Suprapubic skin (tissue), 4 donors: ENCODE measurements at regions not wholly inside any gene's neighbourhood (a gene's known extent, or its start where the extent isn't known, plus 50 kb on each side); places are given as distances from the start of the nearest gene placed in this dataset.

ENCODE experiments used
- DNase-seq, 2 donors: peaks; one replicate each; pipeline ENCODE4 v3.0.0-alpha.2; 2019; ENCODE audit warnings: low spot score in 2 of 2
- H3K27ac ChIP-seq: fragments of 200-600 bp; sonication (generic); one replicate; pipeline ENCODE4 v1.5.1; 2019
- H3K27me3 ChIP-seq: fragments of 200-600 bp; sonication (generic); one replicate; pipeline ENCODE4 v1.5.1; 2019
- H3K36me3 ChIP-seq: fragments of 200-600 bp; sonication (generic); one replicate; pipeline ENCODE4 v1.5.1; 2019
- H3K4me1 ChIP-seq: fragments of 200-600 bp; sonication (generic); one replicate; pipeline ENCODE4 v1.5.1; 2019
- H3K4me3 ChIP-seq: fragments of 200-600 bp; sonication (generic); one replicate; pipeline ENCODE4 v1.5.1; 2019; ENCODE audit warnings: mild to moderate bottlenecking
- H3K9me3 ChIP-seq: fragments of 200-600 bp; sonication (generic); one replicate; pipeline ENCODE4 v1.5.1; 2019
- EP300 ChIP-seq: sonication (generic); formaldehyde crosslinking; IDR thresholded peaks from one replicate; pipeline ENCODE4 v1.6.1; 2017; ENCODE audit warnings: antibody characterized with exemption
- POLR2A ChIP-seq, 2 donors: fragments of 450-650 bp; IDR thresholded peaks; one replicate each; pipeline ENCODE4 v1.6.1; 2017; ENCODE audit warnings: antibody characterized with exemption in 2 of 2, mild to moderate bottlenecking in 2 of 2, moderate library complexity in 2 of 2
- POLR2AphosphoS5 ChIP-seq, 3 donors: sonication (generic); formaldehyde crosslinking; IDR thresholded peaks; one replicate each; pipeline ENCODE4 v1.6.1; 2017; ENCODE audit warnings: antibody characterized with exemption in 3 of 3
- WGBS: methylation state at CpG from one replicate; pipeline ENCODE4 v1.1.5; 2018; 5-methylcytosine and 5-hydroxymethylcytosine counted together
- TF ChIP-seq, protein P1 (sequence below), 2 donors: fragments of 200-600 bp in 1 of 2; fragments of 450-650 bp in 1 of 2; sonication (generic) in 1 of 2; IDR thresholded peaks; one replicate each; pipeline ENCODE4 v1.5.1; 2016 to 2019; ENCODE audit warnings: antibody characterized with exemption in 2 of 2, mild to moderate bottlenecking in 1 of 2, moderate library complexity in 1 of 2

DNA sequence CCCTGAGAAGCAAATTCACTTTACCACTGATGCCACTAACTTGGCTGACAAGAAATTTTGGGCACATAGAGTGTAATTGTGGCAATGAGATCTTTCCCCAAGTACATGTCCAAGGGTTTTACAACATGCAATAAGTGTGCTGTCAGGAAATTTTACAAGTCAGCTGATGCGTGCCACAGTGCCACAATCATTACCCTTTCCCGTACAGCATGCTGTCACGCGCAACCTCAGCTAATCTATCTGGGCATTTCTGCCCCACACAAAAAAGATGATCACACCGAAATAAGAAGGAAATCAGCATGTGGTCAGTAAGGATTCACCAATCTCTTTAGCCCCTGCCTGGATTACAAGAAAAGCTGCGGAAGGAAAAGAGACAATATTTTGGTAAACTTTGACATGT, 163.6 kb upstream of the PREP start:
- WGBS: 96% methylated on average over 6 of the region's 6 CpGs

DNA sequence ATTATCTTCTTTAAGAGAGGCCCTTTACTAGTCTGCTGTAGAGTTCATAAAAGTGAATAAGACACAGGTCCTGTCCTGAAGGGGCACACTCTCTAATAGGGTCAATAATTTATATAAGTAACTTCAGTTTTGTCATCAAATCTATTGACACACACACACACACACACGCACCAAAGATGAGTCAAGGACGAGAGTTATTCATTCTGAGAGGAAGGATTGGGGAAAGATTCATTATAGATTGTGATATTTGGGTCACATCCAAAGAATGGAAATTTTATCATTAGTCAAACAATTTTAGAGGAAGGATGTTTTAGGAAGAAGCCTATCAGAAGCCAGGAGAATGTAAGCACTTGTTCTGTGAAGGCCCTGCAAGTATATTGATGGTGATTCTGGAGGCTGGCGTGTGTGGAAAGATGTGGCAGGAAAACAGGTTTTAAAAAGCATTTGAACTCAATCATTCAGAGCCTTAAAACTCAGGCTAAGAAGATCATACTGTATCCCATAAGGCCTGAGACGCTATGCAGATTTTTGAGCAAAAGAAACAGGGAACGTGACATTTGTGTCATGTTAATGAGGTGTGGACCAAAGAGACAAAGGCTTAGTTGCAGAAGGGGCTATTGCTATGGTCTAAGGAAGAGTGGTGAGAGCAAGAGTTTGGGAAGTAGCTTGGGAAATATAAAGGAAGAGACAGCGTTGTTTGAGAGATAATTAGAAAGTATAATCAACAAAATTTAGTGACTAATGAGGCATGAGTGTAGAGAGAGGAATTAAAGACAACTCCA, 161.4 kb upstream of the PREP start:
- DNase-seq: no peak
- 94% methylated on average over 6 of the region's 6 CpGs for WGBS
- H3K9me3 ChIP-seq: no peaks in the 10 kb centered on the region
- no peaks in the 10 kb centered on the region for H3K27me3 ChIP-seq
- H3K36me3 ChIP-seq: no peaks in the 10 kb centered on the region
- H3K4me3 ChIP-seq: no peak overlapping the region
- H3K27ac ChIP-seq: no peak overlapping the region
- TF ChIP-seq POLR2AphosphoS5 (IDR thresholded peaks at IDR 0.05) (no peak), POLR2A (IDR thresholded peaks at IDR 0.05) (no peak), EP300 (no peak)
- TF ChIP-seq, protein P1, sequence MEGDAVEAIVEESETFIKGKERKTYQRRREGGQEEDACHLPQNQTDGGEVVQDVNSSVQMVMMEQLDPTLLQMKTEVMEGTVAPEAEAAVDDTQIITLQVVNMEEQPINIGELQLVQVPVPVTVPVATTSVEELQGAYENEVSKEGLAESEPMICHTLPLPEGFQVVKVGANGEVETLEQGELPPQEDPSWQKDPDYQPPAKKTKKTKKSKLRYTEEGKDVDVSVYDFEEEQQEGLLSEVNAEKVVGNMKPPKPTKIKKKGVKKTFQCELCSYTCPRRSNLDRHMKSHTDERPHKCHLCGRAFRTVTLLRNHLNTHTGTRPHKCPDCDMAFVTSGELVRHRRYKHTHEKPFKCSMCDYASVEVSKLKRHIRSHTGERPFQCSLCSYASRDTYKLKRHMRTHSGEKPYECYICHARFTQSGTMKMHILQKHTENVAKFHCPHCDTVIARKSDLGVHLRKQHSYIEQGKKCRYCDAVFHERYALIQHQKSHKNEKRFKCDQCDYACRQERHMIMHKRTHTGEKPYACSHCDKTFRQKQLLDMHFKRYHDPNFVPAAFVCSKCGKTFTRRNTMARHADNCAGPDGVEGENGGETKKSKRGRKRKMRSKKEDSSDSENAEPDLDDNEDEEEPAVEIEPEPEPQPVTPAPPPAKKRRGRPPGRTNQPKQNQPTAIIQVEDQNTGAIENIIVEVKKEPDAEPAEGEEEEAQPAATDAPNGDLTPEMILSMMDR (IDR thresholded peaks at IDR 0.05): no peak
- no peaks in the 10 kb centered on the region for H3K4me1 ChIP-seq

More for the DNA sequence above, 163.6 kb upstream of the PREP start:
- no peak overlapping the region for H3K4me3 ChIP-seq
- H3K36me3 ChIP-seq: no peaks in the 10 kb centered on the region
- H3K27me3 ChIP-seq: no peaks in the 10 kb centered on the region
- no peaks in the 10 kb centered on the region for H3K9me3 ChIP-seq
- no peak overlapping the region for H3K27ac ChIP-seq
- no peaks in the 10 kb centered on the region for H3K4me1 ChIP-seq
- no peak for TF ChIP-seq EP300
- no peak for TF ChIP-seq POLR2AphosphoS5 (IDR thresholded peaks at IDR 0.05)
- no peak for TF ChIP-seq POLR2A (IDR thresholded peaks at IDR 0.05)
- TF ChIP-seq, protein P1 (IDR thresholded peaks at IDR 0.05): no peak
- DNase-seq: no peak

DNA sequence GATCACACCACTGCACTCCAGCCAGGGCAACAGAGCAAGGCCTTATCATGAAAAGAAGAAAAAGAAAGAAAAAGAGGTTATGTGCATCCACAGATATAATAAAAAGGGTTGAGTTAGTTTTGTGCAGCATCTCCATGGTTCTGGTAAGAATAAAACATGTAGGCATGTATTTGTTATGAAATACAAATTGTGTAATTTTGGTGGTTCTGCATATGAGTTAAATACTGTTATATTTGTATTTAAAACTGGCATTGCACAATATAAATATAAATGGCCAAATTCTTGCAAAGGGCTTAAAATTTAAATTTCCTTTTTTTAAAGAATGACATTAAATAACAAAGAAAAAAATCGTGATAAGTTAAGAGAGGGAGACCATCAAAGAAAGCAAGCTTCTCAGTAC, 159.1 kb upstream of the PREP start:
- H3K9me3 ChIP-seq: no peaks in the 10 kb centered on the region
- H3K27ac ChIP-seq: no peak overlapping the region
- TF ChIP-seq POLR2A (IDR thresholded peaks at IDR 0.05): no peak
- no peak for TF ChIP-seq EP300
- TF ChIP-seq POLR2AphosphoS5 (IDR thresholded peaks at IDR 0.05): no peak
- TF ChIP-seq, protein P1 (IDR thresholded peaks at IDR 0.05): no peak
- H3K27me3 ChIP-seq: no peaks in the 10 kb centered on the region
- WGBS: 86% methylated on average over 1 of the region's 1 CpG
- no peak overlapping the region for H3K4me3 ChIP-seq
- no peaks in the 10 kb centered on the region for H3K4me1 ChIP-seq
- H3K36me3 ChIP-seq: no peaks in the 10 kb centered on the region
- no peak for DNase-seq

DNA sequence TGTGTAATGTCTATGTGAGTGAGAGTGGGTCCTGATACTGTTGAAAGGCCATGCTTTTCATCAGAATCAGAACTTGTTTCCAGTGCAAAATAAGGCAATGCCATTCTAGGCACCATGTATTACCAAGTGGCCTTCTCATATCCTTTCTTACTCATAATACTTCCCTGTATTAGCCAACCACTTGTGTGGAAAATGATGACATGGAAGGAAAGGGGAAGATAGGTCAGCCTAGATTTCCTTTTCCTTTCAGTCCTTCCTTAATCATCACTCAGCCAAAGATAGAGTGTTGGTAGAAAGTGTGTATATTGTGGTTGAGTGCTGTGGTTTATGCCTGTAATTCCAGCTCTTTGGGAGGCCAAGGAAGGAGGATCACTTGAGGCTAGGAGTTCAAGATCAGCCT, 158.6 kb upstream of the PREP start:
- no peaks in the 10 kb centered on the region for H3K36me3 ChIP-seq
- DNase-seq: no peak
- TF ChIP-seq POLR2AphosphoS5 (IDR thresholded peaks at IDR 0.05) (no peak), POLR2A (IDR thresholded peaks at IDR 0.05) (no peak), EP300 (no peak)
- TF ChIP-seq, protein P1 (IDR thresholded peaks at IDR 0.05): no peak

DNA sequence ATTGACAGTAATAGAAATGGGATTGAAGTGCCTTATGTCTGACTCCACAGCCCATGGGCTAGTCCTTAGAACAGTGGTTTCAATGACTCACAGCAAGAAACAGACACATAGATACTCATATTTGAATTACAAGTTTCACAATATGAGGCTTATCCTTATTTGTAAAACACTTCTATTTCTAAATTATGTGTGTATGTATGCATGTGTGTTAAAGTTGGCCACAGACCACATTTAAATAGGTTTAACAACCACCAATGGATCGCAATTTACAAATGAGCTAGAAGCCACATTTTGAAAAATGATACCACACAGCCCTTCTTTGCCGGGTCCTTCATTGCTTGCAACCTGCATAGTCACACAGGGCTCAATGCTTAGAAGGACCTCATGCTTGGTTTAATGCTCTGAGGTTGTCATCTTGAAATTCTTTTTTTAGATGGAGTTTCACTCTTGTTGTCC, 157.8 kb upstream of the PREP start:
- Histone ChIP-seq H3K9me3 (no peaks in the 10 kb centered on the region), H3K27ac (no peak overlapping the region), H3K4me1 (no peaks in the 10 kb centered on the region), H3K36me3 (no peaks in the 10 kb centered on the region), H3K27me3 (no peaks in the 10 kb centered on the region), H3K4me3 (no peak overlapping the region)
- DNase-seq: no peak
- WGBS: 93% methylated on average over 2 of the region's 2 CpGs
- TF ChIP-seq, protein P1 (IDR thresholded peaks at IDR 0.05): no peak
- TF ChIP-seq POLR2A (IDR thresholded peaks at IDR 0.05) (no peak), EP300 (no peak), POLR2AphosphoS5 (IDR thresholded peaks at IDR 0.05) (no peak)

More for the DNA sequence above, 158.6 kb upstream of the PREP start:
- Histone ChIP-seq H3K4me3 (no peak overlapping the region), H3K27me3 (no peaks in the 10 kb centered on the region), H3K27ac (no peak overlapping the region), H3K9me3 (no peaks in the 10 kb centered on the region), H3K4me1 (no peaks in the 10 kb centered on the region)
